ENCODE measurements at regions not wholly inside any gene's neighbourhood (a gene's known extent, or its start where the extent isn't known, plus 50 kb on each side); places are given as distances from the start of the nearest gene placed in this dataset.

DNA sequence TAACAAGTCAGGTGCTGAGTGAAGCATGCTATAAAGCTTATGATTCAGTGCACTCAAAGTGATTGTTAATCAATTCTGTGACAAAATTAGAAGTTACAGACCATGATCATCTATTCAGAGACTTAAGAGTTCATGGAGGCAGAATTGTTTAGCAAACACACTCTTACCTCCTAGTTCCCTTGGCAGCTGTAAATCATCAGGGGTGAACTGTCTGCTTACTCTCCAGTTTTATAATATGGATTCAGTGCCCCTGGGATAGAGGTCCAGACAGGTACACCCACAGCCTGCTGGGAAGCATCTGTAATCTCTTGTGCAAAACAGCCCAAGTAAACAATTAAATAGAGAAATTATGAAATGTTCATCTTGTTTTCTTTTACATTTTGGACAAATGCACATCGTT is 835.0 kb upstream of the COBL start:
- no peak overlapping the region for H3K4me3 ChIP-seq (ENCODE audit: low read length)
- DNase-seq (ENCODE audit: low read depth) = no peak
- TF ChIP-seq, protein P1, sequence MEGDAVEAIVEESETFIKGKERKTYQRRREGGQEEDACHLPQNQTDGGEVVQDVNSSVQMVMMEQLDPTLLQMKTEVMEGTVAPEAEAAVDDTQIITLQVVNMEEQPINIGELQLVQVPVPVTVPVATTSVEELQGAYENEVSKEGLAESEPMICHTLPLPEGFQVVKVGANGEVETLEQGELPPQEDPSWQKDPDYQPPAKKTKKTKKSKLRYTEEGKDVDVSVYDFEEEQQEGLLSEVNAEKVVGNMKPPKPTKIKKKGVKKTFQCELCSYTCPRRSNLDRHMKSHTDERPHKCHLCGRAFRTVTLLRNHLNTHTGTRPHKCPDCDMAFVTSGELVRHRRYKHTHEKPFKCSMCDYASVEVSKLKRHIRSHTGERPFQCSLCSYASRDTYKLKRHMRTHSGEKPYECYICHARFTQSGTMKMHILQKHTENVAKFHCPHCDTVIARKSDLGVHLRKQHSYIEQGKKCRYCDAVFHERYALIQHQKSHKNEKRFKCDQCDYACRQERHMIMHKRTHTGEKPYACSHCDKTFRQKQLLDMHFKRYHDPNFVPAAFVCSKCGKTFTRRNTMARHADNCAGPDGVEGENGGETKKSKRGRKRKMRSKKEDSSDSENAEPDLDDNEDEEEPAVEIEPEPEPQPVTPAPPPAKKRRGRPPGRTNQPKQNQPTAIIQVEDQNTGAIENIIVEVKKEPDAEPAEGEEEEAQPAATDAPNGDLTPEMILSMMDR (IDR thresholded peaks at IDR 0.05; ENCODE audit: insufficient read depth, low read depth, low read length, missing control alignments) = no peak

DNA sequence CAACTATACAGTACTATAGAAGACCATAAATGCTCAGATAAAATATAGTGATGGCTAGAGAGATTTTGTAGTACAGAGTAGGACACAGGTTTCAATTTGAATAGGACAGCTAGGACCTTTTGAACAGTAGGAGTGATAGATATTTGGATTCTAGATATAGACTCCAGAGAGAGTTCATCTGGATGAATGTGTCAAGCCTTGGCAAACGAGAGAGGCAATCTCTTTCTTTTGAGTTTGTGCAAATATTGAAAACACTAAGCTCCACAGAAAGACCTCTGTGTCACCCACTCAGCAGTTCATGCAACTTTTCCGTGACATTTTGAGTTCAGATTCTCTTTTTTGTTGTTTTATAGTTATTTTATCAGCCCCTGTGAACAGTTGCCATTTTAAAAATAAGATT is 834.3 kb upstream of the COBL start:
- DNase-seq (ENCODE audit: low read depth) = no peak
- TF ChIP-seq, protein P1 (IDR thresholded peaks at IDR 0.05; ENCODE audit: insufficient read depth, low read depth, low read length, missing control alignments) = no peak
- no peak overlapping the region for H3K4me3 ChIP-seq (ENCODE audit: low read length)

DNA sequence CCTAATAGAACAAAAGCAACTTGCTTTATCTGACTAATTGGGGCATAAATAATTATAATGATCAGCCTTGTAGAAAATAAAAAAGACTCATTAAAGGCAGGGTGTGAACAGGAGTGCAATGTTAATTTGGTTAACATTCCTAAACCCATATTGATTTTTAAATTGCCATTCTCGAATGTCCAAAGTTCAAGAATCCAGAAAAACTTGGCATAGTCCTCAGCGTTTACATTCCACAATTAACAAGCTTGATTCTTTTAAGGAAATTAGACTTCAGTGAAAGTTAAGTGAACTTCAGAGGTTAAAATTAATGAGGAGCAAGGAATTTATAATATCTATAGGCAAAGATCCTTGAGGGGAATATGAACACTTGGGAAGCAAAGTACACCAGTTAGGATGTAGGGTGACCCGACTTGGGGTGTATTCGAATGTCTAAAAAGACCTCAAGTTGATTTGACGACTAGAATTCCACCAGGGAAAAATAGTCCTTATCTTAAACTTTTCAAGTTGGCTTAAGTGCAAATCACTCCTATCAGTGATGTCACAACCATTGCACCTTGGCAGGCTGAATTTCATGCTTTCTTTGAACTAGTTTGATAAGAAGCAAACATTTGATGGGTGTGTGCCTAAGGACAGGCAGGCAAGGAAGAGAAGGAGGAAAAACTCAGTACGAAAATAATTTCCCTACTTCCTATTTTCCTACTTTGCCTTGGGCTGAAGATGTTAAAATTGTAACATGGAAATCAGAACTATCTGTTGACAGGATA is 830.4 kb upstream of the COBL start:
- TF ChIP-seq, protein P1 (IDR thresholded peaks at IDR 0.05; ENCODE audit: insufficient read depth, low read depth, low read length, missing control alignments) = no peak
- no peak overlapping the region for H3K4me3 ChIP-seq (ENCODE audit: low read length)
- DNase-seq (ENCODE audit: low read depth) = no peak

DNA sequence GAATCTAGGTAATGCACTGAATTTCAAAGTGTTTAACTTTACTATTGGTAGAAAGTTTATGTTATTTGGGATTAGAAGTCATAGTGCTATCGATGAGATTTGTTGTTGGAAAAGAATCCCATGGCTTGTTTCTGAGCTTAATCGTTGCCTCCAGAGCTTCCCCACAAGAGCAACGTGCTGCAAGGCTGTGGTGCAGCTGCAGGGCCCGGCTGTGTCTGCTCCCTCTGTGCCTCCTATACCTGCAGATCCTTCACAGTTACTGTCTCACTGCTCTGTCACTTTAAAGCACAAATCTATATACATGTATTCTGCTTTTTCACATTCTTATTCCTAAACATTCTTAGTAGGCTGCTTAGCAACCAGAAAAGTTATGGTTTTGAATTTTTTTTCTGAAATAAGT is 826.6 kb upstream of the COBL start:
- no peak overlapping the region for H3K4me3 ChIP-seq (ENCODE audit: low read length)
- TF ChIP-seq, protein P1 (IDR thresholded peaks at IDR 0.05; ENCODE audit: insufficient read depth, low read depth, low read length, missing control alignments) = no peak
- DNase-seq (ENCODE audit: low read depth) = no peak

DNA sequence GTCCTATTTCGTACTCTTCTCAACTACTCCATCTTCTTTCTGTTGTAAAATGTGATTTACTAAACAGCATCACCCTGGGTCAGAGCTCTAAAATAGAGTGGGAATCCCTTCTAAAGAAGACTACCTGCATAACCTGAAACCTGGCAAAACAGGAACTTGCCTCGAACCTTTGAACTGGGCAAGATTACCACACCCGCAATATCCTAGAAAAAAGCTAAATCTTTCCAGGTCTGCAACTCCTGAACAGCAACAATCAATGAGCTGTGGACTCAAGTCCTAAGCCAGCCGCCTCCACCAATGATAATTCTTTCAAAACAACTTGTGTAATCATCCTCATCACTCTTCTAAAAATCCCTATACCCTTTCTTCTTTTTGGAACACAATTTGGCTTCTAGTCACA is 824.2 kb upstream of the COBL start:
- no peak overlapping the region for H3K4me3 ChIP-seq (ENCODE audit: low read length)
- DNase-seq (ENCODE audit: low read depth) = no peak
- TF ChIP-seq, protein P1 (IDR thresholded peaks at IDR 0.05; ENCODE audit: insufficient read depth, low read depth, low read length, missing control alignments) = no peak

DNA sequence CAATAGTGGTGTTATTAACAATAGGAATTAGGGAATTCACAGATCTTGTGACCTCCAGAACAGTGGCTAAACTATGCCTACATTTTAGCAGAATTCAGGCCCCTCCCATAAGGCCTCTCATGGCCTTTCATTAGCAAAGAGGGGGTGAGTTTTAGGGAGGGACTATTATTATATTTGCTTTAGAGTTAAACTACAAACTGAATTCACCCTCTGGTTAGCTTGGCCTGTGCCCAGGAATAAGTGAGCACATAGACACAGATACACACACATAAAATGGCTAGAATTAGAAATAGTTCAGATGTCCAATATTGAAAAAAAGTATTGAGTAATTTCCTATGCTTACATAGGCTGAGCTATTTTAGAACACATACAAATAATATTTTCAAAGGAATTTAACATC is 818.8 kb upstream of the COBL start:
- H3K4me3 ChIP-seq (ENCODE audit: low read length) = no peak overlapping the region
- no peak for DNase-seq (ENCODE audit: low read depth)
- TF ChIP-seq, protein P1 (IDR thresholded peaks at IDR 0.05; ENCODE audit: insufficient read depth, low read depth, low read length, missing control alignments) = no peak

DNA sequence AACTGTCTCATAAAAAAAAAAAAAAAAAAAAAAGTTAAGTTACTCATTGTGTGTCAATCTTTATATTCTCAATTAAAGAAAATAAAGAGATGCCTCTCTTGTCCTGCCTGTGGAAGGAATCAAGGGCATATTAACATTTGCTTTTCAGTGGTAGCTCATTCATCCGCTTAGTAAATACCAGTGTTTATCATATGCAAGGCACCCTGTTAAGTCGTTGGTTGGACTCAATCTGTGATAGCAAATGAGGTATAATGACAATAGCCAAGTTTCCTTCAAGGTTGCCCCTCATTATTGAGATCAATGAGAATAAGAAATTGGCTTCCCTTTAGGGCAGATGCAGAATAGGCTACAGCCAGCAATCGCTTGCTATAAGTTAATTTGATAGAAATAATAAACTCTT is 812.7 kb upstream of the COBL start:
- TF ChIP-seq, protein P1 (IDR thresholded peaks at IDR 0.05; ENCODE audit: insufficient read depth, low read depth, low read length, missing control alignments) = no peak
- H3K4me3 ChIP-seq (ENCODE audit: low read length) = no peak overlapping the region
- DNase-seq (ENCODE audit: low read depth) = no peak

All from epithelial cell of esophagus (primary cell).